ENCODE measurements at regions not wholly inside any gene's neighbourhood (a gene's known extent, or its start where the extent isn't known, plus 50 kb on each side); places are given as distances from the start of the nearest gene placed in this dataset.

DNA sequence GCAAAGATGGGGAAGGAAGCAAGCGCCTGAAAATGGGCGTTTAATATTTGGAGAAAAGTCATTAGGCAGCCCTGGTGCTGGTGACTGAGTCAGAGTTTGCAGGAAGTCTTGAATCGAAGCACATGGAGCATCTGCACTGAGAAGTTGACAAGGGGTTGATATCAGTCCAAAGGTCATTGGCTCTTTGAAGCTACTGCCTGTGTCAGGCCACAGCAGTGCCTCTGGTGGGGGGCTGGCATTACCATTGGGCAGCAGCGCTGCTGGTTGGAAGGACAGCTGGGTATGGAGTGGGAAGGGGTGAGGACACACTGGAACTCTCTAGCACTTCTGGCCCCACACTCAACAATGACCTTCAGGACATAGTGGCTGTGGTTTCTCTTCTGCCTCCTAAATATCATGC is 150.4 kb upstream of the ERCC6L2 start:
- no peak for TF ChIP-seq POLR2A (IDR thresholded peaks at IDR 0.05)
- TF ChIP-seq, protein P1, sequence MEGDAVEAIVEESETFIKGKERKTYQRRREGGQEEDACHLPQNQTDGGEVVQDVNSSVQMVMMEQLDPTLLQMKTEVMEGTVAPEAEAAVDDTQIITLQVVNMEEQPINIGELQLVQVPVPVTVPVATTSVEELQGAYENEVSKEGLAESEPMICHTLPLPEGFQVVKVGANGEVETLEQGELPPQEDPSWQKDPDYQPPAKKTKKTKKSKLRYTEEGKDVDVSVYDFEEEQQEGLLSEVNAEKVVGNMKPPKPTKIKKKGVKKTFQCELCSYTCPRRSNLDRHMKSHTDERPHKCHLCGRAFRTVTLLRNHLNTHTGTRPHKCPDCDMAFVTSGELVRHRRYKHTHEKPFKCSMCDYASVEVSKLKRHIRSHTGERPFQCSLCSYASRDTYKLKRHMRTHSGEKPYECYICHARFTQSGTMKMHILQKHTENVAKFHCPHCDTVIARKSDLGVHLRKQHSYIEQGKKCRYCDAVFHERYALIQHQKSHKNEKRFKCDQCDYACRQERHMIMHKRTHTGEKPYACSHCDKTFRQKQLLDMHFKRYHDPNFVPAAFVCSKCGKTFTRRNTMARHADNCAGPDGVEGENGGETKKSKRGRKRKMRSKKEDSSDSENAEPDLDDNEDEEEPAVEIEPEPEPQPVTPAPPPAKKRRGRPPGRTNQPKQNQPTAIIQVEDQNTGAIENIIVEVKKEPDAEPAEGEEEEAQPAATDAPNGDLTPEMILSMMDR (IDR thresholded peaks at IDR 0.05), result no peak

Measured in testis (tissue), 2 donors.